NCI-H2081 treated with DMSO at 0.1 percent for 48 hours (cell line): ENCODE measurements at regions not wholly inside any gene's neighbourhood (a gene's known extent, or its start where the extent isn't known, plus 50 kb on each side); places are given as distances from the start of the nearest gene placed in this dataset.
"Not testable (repeated sequence)": the region's sequence is repeated elsewhere in the genome, so short reads cannot be mapped to it uniquely, and the experiment has no call there.

Source experiments
- DNase-seq: peaks from one replicate; lab custom pipeline; 2025; lab: John Stamatoyannopoulos, UW

GRCh38 chr4:105050896-105051295, 95.8 kb upstream of the TET2 start:
- no peak for DNase-seq

- no peak for DNase-seq
Measured at GRCh38 chr4:105057370-105058105, 89.1 kb upstream of the TET2 start.

GRCh38 chr4:105058177-105058812, 88.4 kb upstream of the TET2 start:
- no peak for DNase-seq

- no peak for DNase-seq
Measured at GRCh38 chr4:105059337-105059736, 87.3 kb upstream of the TET2 start.

GRCh38 chr4:105060628-105061027, 86.0 kb upstream of the TET2 start:
- no peak for DNase-seq

- DNase-seq = no peak
Measured at GRCh38 chr4:105061136-105061696, 85.5 kb upstream of the TET2 start.

- DNase-seq = no peak
Measured at GRCh38 chr4:105061731-105062130, 84.9 kb upstream of the TET2 start.

- DNase-seq = no peak
Measured at GRCh38 chr4:105066401-105066800, 80.3 kb upstream of the TET2 start.

- no peak for DNase-seq
Measured at GRCh38 chr4:105067431-105067830, 79.2 kb upstream of the TET2 start.

GRCh38 chr4:105067946-105068345, 78.7 kb upstream of the TET2 start:
- no peak for DNase-seq

GRCh38 chr4:105068516-105068915, 78.2 kb upstream of the TET2 start:
- DNase-seq = peak; percentile 14

GRCh38 chr4:105072095-105072494, 74.6 kb upstream of the TET2 start:
- not testable (repeated sequence) for DNase-seq

GRCh38 chr4:105074097-105074496, 72.6 kb upstream of the TET2 start:
- no peak for DNase-seq

- no peak for DNase-seq
Measured at GRCh38 chr4:105075045-105075444, 71.6 kb upstream of the TET2 start.

GRCh38 chr4:105088110-105088879, 58.4 kb upstream of the TET2 start:
- no peak for DNase-seq

GRCh38 chr4:105092356-105092755, 54.3 kb upstream of the TET2 start:
- no peak for DNase-seq

GRCh38 chr4:105092768-105093167, 53.9 kb upstream of the TET2 start:
- no peak for DNase-seq

- no peak for DNase-seq
Measured at GRCh38 chr4:105093975-105094374, 52.7 kb upstream of the TET2 start.
